Large intestine (tissue), 3 donors: ENCODE measurements at regions not wholly inside any gene's neighbourhood (a gene's known extent, or its start where the extent isn't known, plus 50 kb on each side); places are given as distances from the start of the nearest gene placed in this dataset.

ENCODE experiments used
- DNase-seq, 2 donors: peaks; one replicate each; pipeline versions ENCODE4 v3.0.0 to v3.0.0-alpha.2; 2013
- H3K27ac ChIP-seq: one replicate; pipeline ENCODE4 v1.5.1; 2013; ENCODE audit warnings: low read length
- H3K27me3 ChIP-seq: 2 replicates; pipeline ENCODE4 v1.6.1; 2013; ENCODE audit warnings: low read length; ENCODE audit not compliant: control insufficient read depth, insufficient read depth
- H3K36me3 ChIP-seq: 2 replicates; pipeline ENCODE4 v1.6.1; 2013; ENCODE audit warnings: low read length; ENCODE audit not compliant: control insufficient read depth, insufficient read depth
- H3K4me1 ChIP-seq: one replicate; pipeline ENCODE4 v1.6.1; 2013; ENCODE audit warnings: low read length; ENCODE audit not compliant: control insufficient read depth, insufficient read depth
- H3K4me3 ChIP-seq: one replicate; pipeline ENCODE4 v1.5.1; 2013; ENCODE audit warnings: low read length
- H3K9me3 ChIP-seq: one replicate; pipeline ENCODE4 v1.6.1; 2013; ENCODE audit warnings: mild to moderate bottlenecking, low read depth, low read length, moderate library complexity; ENCODE audit not compliant: control insufficient read depth
- WGBS: methylation state at CpG from one replicate; pipeline ENCODE4 v1.1.5; 2013; ENCODE audit warnings: low lambda C conversion rate; ENCODE audit not compliant: insufficient coverage; 5-methylcytosine and 5-hydroxymethylcytosine counted together

DNA sequence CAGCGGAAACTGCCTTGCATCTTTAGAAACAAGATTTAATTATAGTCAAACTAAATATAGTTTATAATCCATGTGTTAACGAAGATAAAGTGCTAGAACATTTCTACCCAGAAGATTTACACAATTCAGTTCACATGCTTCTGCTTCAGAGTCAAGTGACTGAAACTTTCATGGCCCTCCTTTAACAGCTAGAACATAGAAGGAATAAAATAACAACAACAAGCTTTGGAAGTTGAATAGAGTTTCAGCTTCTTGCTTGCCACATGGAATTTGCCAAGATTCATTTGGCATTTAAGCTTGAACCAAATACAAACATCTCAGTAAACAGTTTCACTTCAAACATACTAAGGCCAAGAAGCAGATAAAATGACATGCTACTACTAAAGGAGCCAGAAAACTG is 676.3 kb upstream of the ANO3 start:
- 83% methylated on average over 1 of the region's 2 CpGs for WGBS
- Histone ChIP-seq H3K27ac (no peak overlapping the region), H3K27me3 (no peaks in the 10 kb centered on the region), H3K9me3 (peaks cover under 1% of the 10 kb centered on the region), H3K4me3 (no peak overlapping the region), H3K4me1 (no peaks in the 10 kb centered on the region), H3K36me3 (no peaks in the 10 kb centered on the region)
- no peak for DNase-seq

GRCh38 chr11:25658916-25659315 is 673.0 kb upstream of the ANO3 start:
- H3K36me3 ChIP-seq = no peaks in the 10 kb centered on the region
- H3K9me3 ChIP-seq = no peaks in the 10 kb centered on the region
- H3K27ac ChIP-seq = no peak overlapping the region
- no peak for DNase-seq
- H3K27me3 ChIP-seq = no peaks in the 10 kb centered on the region
- H3K4me1 ChIP-seq = no peaks in the 10 kb centered on the region
- no peak overlapping the region for H3K4me3 ChIP-seq
- WGBS = 20% methylated on average over 1 of the region's 2 CpGs

- WGBS = 100% methylated on average over 1 of the region's 3 CpGs
- no peaks in the 10 kb centered on the region for H3K9me3 ChIP-seq
- H3K27ac ChIP-seq = no peak overlapping the region
- no peak for DNase-seq
- H3K4me3 ChIP-seq = no peak overlapping the region
- no peaks in the 10 kb centered on the region for H3K4me1 ChIP-seq
- H3K36me3 ChIP-seq = no peaks in the 10 kb centered on the region
- no peaks in the 10 kb centered on the region for H3K27me3 ChIP-seq
Measured at GRCh38 chr11:25659706-25660105, 672.2 kb upstream of the ANO3 start.

DNA sequence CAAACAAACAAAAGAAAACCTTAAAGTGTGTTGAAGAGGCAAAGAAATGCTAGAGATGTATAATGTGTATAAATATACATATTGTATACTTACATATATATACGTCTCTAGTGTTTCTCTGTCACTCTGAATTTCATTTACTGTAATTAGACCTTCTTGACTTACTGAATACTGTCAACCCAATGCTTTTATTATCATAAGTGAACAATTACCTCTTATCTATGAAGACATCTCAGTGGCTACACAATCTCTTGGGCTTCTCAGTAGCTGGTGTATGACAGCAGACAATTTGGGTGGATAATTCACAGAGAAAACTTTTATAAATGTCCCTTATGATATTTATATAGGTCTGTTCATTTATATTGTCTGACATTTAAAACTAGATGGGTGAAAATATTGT is 664.1 kb upstream of the ANO3 start:
- H3K9me3 ChIP-seq = no peaks in the 10 kb centered on the region
- no peaks in the 10 kb centered on the region for H3K4me1 ChIP-seq
- H3K27me3 ChIP-seq = no peaks in the 10 kb centered on the region
- H3K4me3 ChIP-seq = no peak overlapping the region
- H3K27ac ChIP-seq = no peak overlapping the region
- no CpG with 5 or more reads among the region's 1 CpG for whole genome bisulfite sequencing
- H3K36me3 ChIP-seq = no peaks in the 10 kb centered on the region
- DNase-seq = no peak

DNA sequence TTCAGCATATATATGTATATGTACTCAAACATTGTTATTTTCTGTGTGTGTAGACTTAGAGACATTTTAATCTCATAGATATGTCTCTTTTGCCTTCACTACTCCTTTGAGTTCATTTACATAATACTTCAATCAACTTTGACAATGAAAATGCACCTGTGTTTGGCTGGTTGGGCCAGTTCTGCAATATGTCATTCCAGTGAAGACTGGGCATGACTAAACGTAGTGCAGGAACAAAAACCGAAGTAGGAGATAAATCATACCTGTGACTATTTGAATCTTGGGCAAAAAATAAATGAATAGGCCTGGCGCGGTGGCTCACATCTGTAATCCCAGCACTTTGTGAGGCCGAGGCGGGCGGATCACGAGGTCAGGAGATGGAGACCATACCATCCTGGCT is 640.0 kb upstream of the ANO3 start:
- H3K27me3 ChIP-seq = no peaks in the 10 kb centered on the region
- WGBS = no CpG with 5 or more reads among the region's 8 CpGs
- H3K36me3 ChIP-seq = no peaks in the 10 kb centered on the region
- H3K27ac ChIP-seq = no peak overlapping the region
- H3K9me3 ChIP-seq = peaks cover 3% of the 10 kb centered on the region
- no peak for DNase-seq
- H3K4me3 ChIP-seq = no peak overlapping the region
- H3K4me1 ChIP-seq = no peaks in the 10 kb centered on the region

- Histone ChIP-seq H3K9me3 (no peaks in the 10 kb centered on the region), H3K4me3 (no peak overlapping the region), H3K27ac (no peak overlapping the region), H3K36me3 (no peaks in the 10 kb centered on the region), H3K4me1 (no peaks in the 10 kb centered on the region), H3K27me3 (no peaks in the 10 kb centered on the region)
- DNase-seq = no peak
- WGBS = 100% methylated on average over 1 of the region's 1 CpG
Measured at GRCh38 chr11:25702417-25702816, 629.5 kb upstream of the ANO3 start.

- Histone ChIP-seq H3K27ac (no peak overlapping the region), H3K9me3 (no peaks in the 10 kb centered on the region), H3K36me3 (no peaks in the 10 kb centered on the region), H3K27me3 (no peaks in the 10 kb centered on the region), H3K4me1 (no peaks in the 10 kb centered on the region), H3K4me3 (no peak overlapping the region)
- DNase-seq = no peak
Measured at GRCh38 chr11:25710975-25711374, 621.0 kb upstream of the ANO3 start.

DNA sequence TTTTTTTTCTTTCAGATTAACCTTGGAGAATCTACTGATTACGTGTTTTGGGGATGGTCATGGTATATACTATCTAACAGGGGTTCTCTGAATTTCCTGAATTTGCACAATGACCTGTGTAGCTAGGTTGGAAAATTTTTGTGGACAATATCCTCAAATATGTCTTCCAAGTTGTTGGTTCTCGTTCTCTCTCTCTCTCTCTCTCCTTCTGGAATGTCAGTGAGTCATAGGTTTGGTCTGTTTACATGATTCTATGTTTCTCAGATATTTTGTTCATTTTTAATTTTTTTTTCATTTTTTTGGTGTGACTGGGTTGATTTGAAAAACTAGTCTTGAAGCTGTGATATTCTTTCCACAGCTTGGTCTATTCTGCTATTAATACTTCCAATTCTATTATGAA is 604.0 kb upstream of the ANO3 start:
- Histone ChIP-seq H3K4me3 (no peak overlapping the region), H3K27ac (no peak overlapping the region), H3K27me3 (no peaks in the 10 kb centered on the region), H3K9me3 (no peaks in the 10 kb centered on the region), H3K36me3 (no peaks in the 10 kb centered on the region), H3K4me1 (no peaks in the 10 kb centered on the region)
- WGBS = no CpG with 5 or more reads among the region's 2 CpGs
- DNase-seq = no peak

- Histone ChIP-seq H3K27ac (no peak overlapping the region), H3K9me3 (no peaks in the 10 kb centered on the region), H3K27me3 (no peaks in the 10 kb centered on the region), H3K4me1 (no peaks in the 10 kb centered on the region), H3K4me3 (no peak overlapping the region), H3K36me3 (no peaks in the 10 kb centered on the region)
- WGBS = no CpG with 5 or more reads among the region's 2 CpGs
- no peak for DNase-seq
Measured at GRCh38 chr11:25730230-25730629, 601.7 kb upstream of the ANO3 start.

- Histone ChIP-seq H3K27ac (no peak overlapping the region), H3K4me3 (no peak overlapping the region), H3K27me3 (no peaks in the 10 kb centered on the region), H3K36me3 (no peaks in the 10 kb centered on the region), H3K9me3 (no peaks in the 10 kb centered on the region), H3K4me1 (no peaks in the 10 kb centered on the region)
- DNase-seq = no peak
- WGBS = 38% methylated on average over 2 of the region's 2 CpGs
Measured at GRCh38 chr11:25733777-25734176, 598.2 kb upstream of the ANO3 start.

DNA sequence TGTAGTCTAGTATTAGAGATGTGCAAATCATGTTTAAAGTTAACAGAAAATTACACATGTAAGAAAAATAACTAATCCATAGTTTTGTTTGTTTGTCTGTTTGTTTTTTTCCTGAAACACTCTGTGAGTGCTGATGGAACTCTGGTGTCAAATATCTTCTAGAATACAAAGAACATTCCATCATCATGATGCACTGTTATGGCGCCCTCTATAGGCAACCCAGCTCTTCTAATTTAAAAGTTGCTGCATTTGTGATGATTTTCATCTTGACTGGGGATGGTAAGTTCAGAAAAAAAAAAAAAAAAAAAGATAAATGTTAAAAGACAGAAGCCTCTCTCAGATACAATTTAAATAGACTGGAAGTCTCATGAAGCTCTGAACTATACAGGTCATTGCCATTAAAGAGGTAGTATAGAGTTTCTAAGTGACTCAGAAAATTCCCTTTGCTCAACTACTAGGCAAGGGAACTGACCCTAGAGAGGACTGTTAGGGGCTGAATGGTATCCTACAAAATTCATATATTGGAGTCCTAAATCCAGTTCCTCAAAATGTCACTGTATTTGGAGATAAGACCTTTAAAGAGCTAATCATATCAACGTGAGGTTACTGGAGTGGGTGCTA is 597.2 kb upstream of the ANO3 start:
- no peaks in the 10 kb centered on the region for H3K4me1 ChIP-seq
- H3K27ac ChIP-seq = no peak overlapping the region
- no peaks in the 10 kb centered on the region for H3K36me3 ChIP-seq
- H3K4me3 ChIP-seq = no peak overlapping the region
- no peaks in the 10 kb centered on the region for H3K9me3 ChIP-seq
- DNase-seq = no peak
- H3K27me3 ChIP-seq = no peaks in the 10 kb centered on the region
- no CpG with 5 or more reads among the region's 2 CpGs for WGBS
